ENCODE measurements at regions not wholly inside any gene's neighbourhood (a gene's known extent, or its start where the extent isn't known, plus 50 kb on each side); places are given as distances from the start of the nearest gene placed in this dataset.
"Not testable (repeated sequence)": the region's sequence is repeated elsewhere in the genome, so short reads cannot be mapped to it uniquely, and the experiment has no call there.

- peak; percentile 75 for DNase-seq (ENCODE audit: low spot score)
Measured at GRCh38 chr14:98906123-98906995, 365.6 kb downstream of the BCL11B start.

GRCh38 chr14:98907271-98907670 is 364.7 kb downstream of the BCL11B start:
- no peak for DNase-seq (ENCODE audit: low spot score)

- DNase-seq (ENCODE audit: low spot score) = no peak
Measured at GRCh38 chr14:98908050-98908449, 363.9 kb downstream of the BCL11B start.

- peak; percentile 87 for DNase-seq (ENCODE audit: low spot score)
Measured at GRCh38 chr14:98909251-98909944, 362.6 kb downstream of the BCL11B start.

GRCh38 chr14:98910061-98910460 is 361.9 kb downstream of the BCL11B start:
- DNase-seq (ENCODE audit: low spot score) = no peak

GRCh38 chr14:98912655-98913054 is 359.3 kb downstream of the BCL11B start:
- no peak for DNase-seq (ENCODE audit: low spot score)

GRCh38 chr14:98913967-98914650 is 357.9 kb downstream of the BCL11B start:
- no peak for DNase-seq (ENCODE audit: low spot score)

- no peak for DNase-seq (ENCODE audit: low spot score)
Measured at GRCh38 chr14:98914942-98915341, 357.1 kb downstream of the BCL11B start.

GRCh38 chr14:98915625-98916024 is 356.4 kb downstream of the BCL11B start:
- no peak for DNase-seq (ENCODE audit: low spot score)

GRCh38 chr14:98916036-98916435 is 356.0 kb downstream of the BCL11B start:
- no peak for DNase-seq (ENCODE audit: low spot score)

- no peak for DNase-seq (ENCODE audit: low spot score)
Measured at GRCh38 chr14:98916476-98916875, 355.5 kb downstream of the BCL11B start.

- no peak for DNase-seq (ENCODE audit: low spot score)
Measured at GRCh38 chr14:98919434-98919833, 352.6 kb downstream of the BCL11B start.

- not testable (repeated sequence) for DNase-seq (ENCODE audit: low spot score)
Measured at GRCh38 chr14:98921306-98921705, 350.7 kb downstream of the BCL11B start.

- DNase-seq (ENCODE audit: low spot score) = no peak
Measured at GRCh38 chr14:98923596-98923995, 348.4 kb downstream of the BCL11B start.

GRCh38 chr14:98924046-98924445 is 348.0 kb downstream of the BCL11B start:
- no peak for DNase-seq (ENCODE audit: low spot score)

- DNase-seq (ENCODE audit: low spot score) = no peak
Measured at GRCh38 chr14:98925354-98926040, 346.5 kb downstream of the BCL11B start.

- DNase-seq (ENCODE audit: low spot score) = no peak
Measured at GRCh38 chr14:98926146-98926545, 345.9 kb downstream of the BCL11B start.

- no peak for DNase-seq (ENCODE audit: low spot score)
Measured at GRCh38 chr14:98926801-98927200, 345.2 kb downstream of the BCL11B start.

- DNase-seq (ENCODE audit: low spot score) = no peak
Measured at GRCh38 chr14:98927986-98928385, 344.0 kb downstream of the BCL11B start.

GRCh38 chr14:98928418-98928817 is 343.6 kb downstream of the BCL11B start:
- DNase-seq (ENCODE audit: low spot score) = no peak

GRCh38 chr14:98931126-98931525 is 340.9 kb downstream of the BCL11B start:
- DNase-seq (ENCODE audit: low spot score) = no peak

- DNase-seq (ENCODE audit: low spot score) = no peak
Measured at GRCh38 chr14:98931911-98932310, 340.1 kb downstream of the BCL11B start.
